T-helper 9 cell (primary cell): ENCODE measurements at regions not wholly inside any gene's neighbourhood (a gene's known extent, or its start where the extent isn't known, plus 50 kb on each side); places are given as distances from the start of the nearest gene placed in this dataset.

Experiments
- DNase-seq: peaks from one replicate; pipeline ENCODE4 v3.0.0-alpha.2; 2020

- DNase-seq: no peak
These were observed 364.4 kb downstream of the CXCL12 start for GRCh38 chr10:44020322-44021111.

GRCh38 chr10:44017483-44018145 lies 367.3 kb downstream of the CXCL12 start:
- DNase-seq: no peak

GRCh38 chr10:44016589-44017482 lies 368.1 kb downstream of the CXCL12 start:
- DNase-seq: no peak

GRCh38 chr10:44015702-44016500 lies 367.2 kb upstream of the ZNF32 start:
- no peak for DNase-seq

- no peak for DNase-seq
These were observed 366.1 kb upstream of the ZNF32 start for GRCh38 chr10:44014644-44015250.

GRCh38 chr10:44013981-44014380 lies 365.3 kb upstream of the ZNF32 start:
- no peak for DNase-seq

GRCh38 chr10:44012921-44013320 lies 364.2 kb upstream of the ZNF32 start:
- no peak for DNase-seq

GRCh38 chr10:44011603-44011981 lies 362.9 kb upstream of the ZNF32 start:
- DNase-seq: no peak

GRCh38 chr10:44010873-44011602 lies 362.4 kb upstream of the ZNF32 start:
- no peak for DNase-seq

GRCh38 chr10:44009891-44010632 lies 361.4 kb upstream of the ZNF32 start:
- DNase-seq: no peak

- no peak for DNase-seq
These were observed 360.4 kb upstream of the ZNF32 start for GRCh38 chr10:44008917-44009709.

GRCh38 chr10:44008270-44008916 lies 359.7 kb upstream of the ZNF32 start:
- no peak for DNase-seq

- no peak for DNase-seq
These were observed 358.1 kb upstream of the ZNF32 start for GRCh38 chr10:44006771-44007170.

GRCh38 chr10:44005788-44006099 lies 357.1 kb upstream of the ZNF32 start:
- DNase-seq: no peak

GRCh38 chr10:44004913-44005787 lies 356.5 kb upstream of the ZNF32 start:
- DNase-seq: no peak

GRCh38 chr10:43998021-43998809 lies 349.5 kb upstream of the ZNF32 start:
- no peak for DNase-seq

- DNase-seq: no peak
These were observed 348.6 kb upstream of the ZNF32 start for GRCh38 chr10:43997330-43997729.

- DNase-seq: no peak
These were observed 345.9 kb upstream of the ZNF32 start for GRCh38 chr10:43994539-43994938.
